ENCODE measurements at regions not wholly inside any gene's neighbourhood (a gene's known extent, or its start where the extent isn't known, plus 50 kb on each side); places are given as distances from the start of the nearest gene placed in this dataset.

- H3K4me3 ChIP-seq = no peak overlapping the region
- 6% methylated on average over 1 of the region's 1 CpG for WGBS (ENCODE audit: insufficient coverage, insufficient replicate concordance, low lambda C conversion rate, missing lambda C conversion rate)
- intact Hi-C loops (cut with micrococcal nuclease; ENCODE audit: unreplicated experiment) = no loop called here
- in situ Hi-C loops (cut with MboI) = no loop called here
- H3K27me3 ChIP-seq (replicated peaks in 1 of 2; ENCODE audit: control insufficient read depth in 2 of 2, insufficient read depth in 2 of 2, low read length in 1 of 2) = no peaks in the 10 kb centered on the region
- ATAC-seq (no peak), FAIRE-seq (no peak), DNase-seq (ENCODE audit: low read depth, low spot score) (no peak)
- CTCF ChIA-PET = interaction anchor here (1.0 kb wide), 1 partner anchor 9 kb away, joined by 3 read pairs; no protein-coding TSS in a partner anchor
- no peak overlapping the region for H3K27ac ChIP-seq (ENCODE audit: control insufficient read depth, insufficient read depth)
- RAD21 ChIA-PET (ENCODE audit: unreplicated experiment) = no interaction called here
- SMC1A ChIA-PET (ENCODE audit: uncharacterized antibody, unreplicated experiment) = no interaction called here
- H3K4me2 ChIP-seq (ENCODE audit: control insufficient read depth, insufficient read depth) = no peak overlapping the region
- no peak overlapping the region for H2AFZ ChIP-seq (ENCODE audit: control insufficient read depth, low read depth, low read length)
- H3K9ac ChIP-seq (ENCODE audit: control insufficient read depth, insufficient read depth, low read length) = no peak overlapping the region
- H3K9me3 ChIP-seq (replicated peaks; ENCODE audit: control insufficient read depth, insufficient read depth, low read length) = no peaks in the 10 kb centered on the region; the same call in 2 of the 3 replicates
- TF ChIP-seq NR2F1 (conservative IDR thresholded peaks at IDR 0.05) (no peak), E2F8 (IDR thresholded peaks at IDR 0.05; ENCODE audit: low read depth, partially characterized antibody) (no peak), YY1 (IDR thresholded peaks at IDR 0.05; ENCODE audit: low read depth, low read length) (no peak), ZBTB40 (IDR thresholded peaks at IDR 0.05; ENCODE audit: borderline replicate concordance) (no peak), CBX3 (IDR thresholded peaks at IDR 0.05; ENCODE audit: borderline replicate concordance, low read depth) (no peak), RCOR1 (conservative IDR thresholded peaks at IDR 0.05; ENCODE audit: low read depth, low read length) (no peak), SUZ12 (IDR thresholded peaks at IDR 0.05; ENCODE audit: unreplicated experiment) (no peak), HSF1 (IDR thresholded peaks at IDR 0.05; ENCODE audit: low read depth, low read length) (no peak), TCF7 (IDR thresholded peaks at IDR 0.05; ENCODE audit: borderline replicate concordance) (no peak), SIX5 (IDR thresholded peaks at IDR 0.05; ENCODE audit: low read depth, low read length, severe bottlenecking) (no peak), STAT1 (conservative IDR thresholded peaks at IDR 0.05) (no peak), RBBP5 (conservative IDR thresholded peaks at IDR 0.05) (no peak), ESRRA (IDR thresholded peaks at IDR 0.05; ENCODE audit: low read length) (no peak), ASH2L (IDR thresholded peaks at IDR 0.05; ENCODE audit: borderline replicate concordance, low read depth) (no peak), SUPT20H (IDR thresholded peaks at IDR 0.05; ENCODE audit: borderline replicate concordance, control insufficient read depth, low read depth, low read length) (no peak), PAX5 (IDR thresholded peaks at IDR 0.05; ENCODE audit: borderline replicate concordance, low read depth, low read length) (no peak), HDGF (IDR thresholded peaks at IDR 0.05) (no peak)
- H3K79me2 ChIP-seq (ENCODE audit: control insufficient read depth, insufficient read depth, low read length) = no peaks in the 10 kb centered on the region
- H4K20me1 ChIP-seq (ENCODE audit: control insufficient read depth, insufficient read depth) = no peaks in the 10 kb centered on the region
- H3K36me3 ChIP-seq (ENCODE audit: control insufficient read depth in 2 of 2, insufficient read depth in 2 of 2, low read length in 1 of 2) = no peaks in the 10 kb centered on the region
- no TSS peak for BruUV-seq (replicated peaks)
- POLR2A ChIA-PET = no interaction called here
- no peaks in the 10 kb centered on the region for H3K4me1 ChIP-seq (ENCODE audit: control insufficient read depth, insufficient read depth, low read length)
Observed at GRCh38 chr12:90037740-90038139, 329.1 kb upstream of the ATP2B1 start.

Measured in GM12878 (cell line).